ENCODE measurements at regions not wholly inside any gene's neighbourhood (a gene's known extent, or its start where the extent isn't known, plus 50 kb on each side); places are given as distances from the start of the nearest gene placed in this dataset.
"Not testable (repeated sequence)": the region's sequence is repeated elsewhere in the genome, so short reads cannot be mapped to it uniquely, and the experiment has no call there.

- DNase-seq (ENCODE audit: extremely low read depth, low read depth, low spot score) = no peak
Measured at GRCh38 chr5:166570865-166571264, 1720.6 kb upstream of the WWC1 start.

- DNase-seq (ENCODE audit: extremely low read depth, low read depth, low spot score) = no peak
Measured at GRCh38 chr5:166571668-166572067, 1719.8 kb upstream of the WWC1 start.

DNA sequence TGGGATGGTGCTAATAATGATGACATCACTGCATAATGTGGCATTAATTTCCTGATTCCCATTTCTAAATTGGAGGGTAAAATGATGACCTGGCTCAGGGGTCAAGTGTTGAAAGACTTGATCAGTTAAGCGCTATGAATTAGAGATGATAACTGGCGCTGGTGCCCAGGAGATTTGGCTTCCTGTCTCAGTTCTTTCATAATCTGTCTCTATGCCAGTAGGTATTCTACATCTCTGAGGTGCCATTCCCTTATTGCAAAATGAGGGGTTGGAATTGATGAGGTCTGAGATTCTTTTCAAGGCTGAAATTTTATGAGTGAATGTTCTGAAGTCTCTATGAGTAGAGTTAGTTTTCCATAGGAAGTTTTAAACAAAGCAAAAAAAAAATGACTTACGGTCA is 1715.1 kb upstream of the WWC1 start:
- DNase-seq (ENCODE audit: extremely low read depth, low read depth, low spot score) = no peak

DNA sequence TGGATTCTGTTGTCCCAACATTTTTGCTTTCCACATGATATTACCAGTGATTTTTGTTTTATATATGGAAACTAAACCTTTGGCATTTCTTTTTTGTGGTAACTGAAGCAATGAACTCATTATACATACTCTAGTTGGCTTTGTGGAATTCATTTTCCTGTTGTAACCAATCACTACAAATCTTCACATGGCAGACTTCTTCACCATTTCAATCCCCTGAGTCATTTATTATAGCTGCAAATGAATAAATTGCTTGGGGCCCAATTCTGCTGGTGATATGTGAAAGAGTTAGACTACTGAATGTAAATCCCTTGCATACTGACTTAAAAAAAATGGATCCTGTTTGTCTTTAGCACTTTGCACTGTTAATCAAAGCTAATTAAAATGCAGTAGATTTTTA is 1709.6 kb upstream of the WWC1 start:
- no peak for DNase-seq (ENCODE audit: extremely low read depth, low read depth, low spot score)

GRCh38 chr5:166582416-166582815 is 1709.0 kb upstream of the WWC1 start:
- no peak for DNase-seq (ENCODE audit: extremely low read depth, low read depth, low spot score)

DNA sequence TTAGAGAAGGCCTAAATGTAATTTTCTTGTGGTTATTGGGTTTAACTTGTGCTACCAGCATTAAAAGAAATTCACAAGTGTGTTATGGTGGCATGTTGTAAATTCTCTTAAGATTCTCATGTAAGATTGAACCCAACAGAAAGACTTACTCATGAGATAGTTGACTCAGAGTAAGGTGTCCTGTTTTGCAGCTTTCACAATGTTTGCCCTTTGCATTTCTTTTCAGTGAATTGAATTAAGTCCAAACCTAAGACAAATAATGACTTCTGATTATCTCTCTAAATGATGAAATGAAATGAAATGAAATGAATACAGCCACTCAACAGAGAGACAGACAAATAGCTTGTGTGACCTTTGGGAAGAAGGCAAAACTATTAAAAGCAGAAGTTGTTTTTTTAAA is 1696.9 kb upstream of the WWC1 start:
- no peak for DNase-seq (ENCODE audit: extremely low read depth, low read depth, low spot score)

GRCh38 chr5:166595274-166595951 is 1696.0 kb upstream of the WWC1 start:
- no peak for DNase-seq (ENCODE audit: extremely low read depth, low read depth, low spot score)

DNA sequence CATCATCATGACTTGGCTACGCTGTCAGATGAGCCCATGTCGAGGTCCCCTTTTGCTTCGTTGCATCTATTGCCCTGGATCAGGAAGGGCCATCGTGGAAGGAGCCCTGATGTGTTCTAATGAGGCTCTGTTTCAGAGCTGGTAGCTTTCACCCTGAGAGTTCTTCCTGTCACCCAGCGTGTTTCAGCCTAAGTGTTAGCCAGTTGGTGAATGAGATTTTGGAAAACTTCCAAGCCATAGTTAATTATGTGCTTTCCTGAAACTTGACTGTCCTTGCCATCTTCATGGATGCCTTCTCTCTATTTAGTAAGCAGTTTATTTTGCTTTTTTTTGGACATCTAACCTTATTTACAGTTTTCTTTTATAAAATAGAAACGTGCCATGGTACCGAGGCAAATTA is 1695.4 kb upstream of the WWC1 start:
- no peak for DNase-seq (ENCODE audit: extremely low read depth, low read depth, low spot score)

- no peak for DNase-seq (ENCODE audit: extremely low read depth, low read depth, low spot score)
Measured at GRCh38 chr5:166602271-166602670, 1689.2 kb upstream of the WWC1 start.

GRCh38 chr5:166617507-166617906 is 1673.9 kb upstream of the WWC1 start:
- DNase-seq (ENCODE audit: extremely low read depth, low read depth, low spot score) = no peak

DNA sequence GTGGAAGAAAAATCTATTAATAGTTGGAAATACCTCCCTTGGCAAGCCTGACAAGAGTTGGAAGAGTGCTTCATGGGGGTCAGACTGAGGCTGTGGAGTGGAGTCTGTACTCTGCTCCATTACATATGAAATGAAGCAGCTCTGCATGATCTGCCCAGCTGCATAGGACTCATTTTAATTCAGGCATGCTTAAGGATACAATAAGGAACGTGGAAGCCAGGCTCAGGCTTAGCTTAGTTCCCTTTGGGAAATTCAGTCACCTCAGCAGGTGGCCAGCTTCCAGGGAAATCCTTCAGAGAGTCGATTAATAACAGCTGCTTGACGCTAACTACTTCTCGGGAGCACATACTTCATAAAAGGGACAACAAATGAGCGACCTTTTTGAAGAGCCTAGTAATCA is 1672.9 kb upstream of the WWC1 start:
- no peak for DNase-seq (ENCODE audit: extremely low read depth, low read depth, low spot score)

DNA sequence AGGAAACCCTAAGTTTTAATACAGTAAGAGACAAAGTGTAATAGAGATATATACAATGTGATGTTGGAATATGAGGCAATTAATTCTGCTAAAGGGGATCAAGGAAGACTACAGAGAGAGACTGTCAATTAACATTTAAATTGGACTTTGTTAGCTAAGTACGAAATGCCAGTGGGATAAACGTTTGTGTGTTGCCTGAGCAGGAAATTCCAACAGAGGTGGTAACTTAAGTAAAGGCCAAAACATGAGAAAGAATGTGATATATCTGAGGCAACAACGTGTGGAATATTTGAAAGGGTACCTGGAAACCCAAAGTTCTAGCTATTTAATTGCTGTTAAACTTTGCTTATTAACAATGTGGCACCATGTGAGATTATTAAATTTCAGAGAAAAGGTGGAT is 1666.9 kb upstream of the WWC1 start:
- no peak for DNase-seq (ENCODE audit: extremely low read depth, low read depth, low spot score)

DNA sequence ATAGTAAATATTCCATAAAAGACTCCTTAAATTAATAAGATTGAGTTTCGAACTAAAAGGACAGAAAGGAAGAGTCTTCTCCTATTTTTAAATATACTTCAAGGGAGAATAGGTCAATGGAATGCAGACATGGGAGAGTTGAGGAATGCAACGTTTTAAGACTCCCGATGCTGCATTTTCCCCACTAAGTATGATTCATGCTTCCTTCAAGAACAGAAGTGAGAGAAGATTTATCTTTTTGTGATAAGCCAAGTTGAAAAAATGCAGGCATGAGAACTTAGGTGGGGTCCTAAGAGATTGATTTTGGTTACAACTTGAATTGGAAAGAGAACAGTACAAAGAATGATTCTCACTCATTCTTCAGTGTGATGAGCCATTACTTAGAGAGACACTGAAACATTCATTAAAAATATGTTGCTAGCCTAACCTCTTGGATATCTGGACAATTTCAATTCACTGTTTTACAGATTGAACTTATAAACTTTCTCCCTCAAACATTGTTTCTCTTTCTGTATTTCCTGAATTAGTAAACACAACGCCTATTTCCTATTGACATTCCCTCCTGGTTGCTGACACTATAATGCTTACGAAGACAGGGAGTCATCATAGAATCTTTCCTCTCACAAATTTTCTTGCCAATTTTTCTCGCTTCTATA is 1666.1 kb upstream of the WWC1 start:
- no peak for DNase-seq (ENCODE audit: extremely low read depth, low read depth, low spot score)

- DNase-seq (ENCODE audit: extremely low read depth, low read depth, low spot score) = no peak
Measured at GRCh38 chr5:166637295-166637694, 1654.2 kb upstream of the WWC1 start.

DNA sequence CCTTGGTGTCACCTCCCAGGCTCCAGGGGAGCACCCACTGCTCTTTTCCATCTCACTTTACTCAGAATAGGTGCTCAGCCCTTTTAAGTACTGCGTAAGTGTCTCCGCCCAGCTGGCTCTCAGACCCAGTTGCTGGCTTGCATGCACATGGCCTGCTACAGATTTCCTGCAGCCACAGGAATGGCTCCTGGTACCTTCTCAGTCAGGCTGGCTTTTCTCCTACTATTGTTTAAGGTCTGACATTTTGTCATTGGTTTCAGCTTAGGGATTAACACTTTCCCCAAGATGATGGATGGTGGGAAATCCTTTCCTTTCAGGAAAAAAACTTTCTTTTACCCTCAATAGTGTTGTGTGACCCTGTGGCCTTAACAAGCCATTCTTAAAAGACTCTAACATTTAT is 1652.3 kb upstream of the WWC1 start:
- no peak for DNase-seq (ENCODE audit: extremely low read depth, low read depth, low spot score)

DNA sequence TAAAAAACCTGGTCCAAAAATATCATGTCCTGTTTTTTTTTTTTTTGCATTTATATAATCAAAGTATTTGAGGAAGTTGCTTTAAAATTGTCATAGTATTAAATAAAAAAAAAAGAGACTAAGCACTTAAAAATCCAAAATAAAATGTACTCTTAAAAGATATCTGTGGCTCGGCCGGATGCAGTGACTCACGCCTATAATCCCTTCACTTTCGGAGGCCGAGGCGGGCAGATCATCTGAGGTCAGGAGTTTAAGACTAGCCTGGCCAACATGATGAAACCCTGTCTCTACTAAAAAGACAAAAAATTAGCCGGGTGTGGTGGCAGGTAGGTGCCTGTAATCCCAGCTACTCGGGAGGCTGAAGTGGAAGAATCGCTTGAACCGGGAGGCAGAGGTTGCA is 1651.3 kb upstream of the WWC1 start:
- DNase-seq (ENCODE audit: extremely low read depth, low read depth, low spot score) = not testable (repeated sequence)

- no peak for DNase-seq (ENCODE audit: extremely low read depth, low read depth, low spot score)
Measured at GRCh38 chr5:166648736-166649135, 1642.7 kb upstream of the WWC1 start.

DNA sequence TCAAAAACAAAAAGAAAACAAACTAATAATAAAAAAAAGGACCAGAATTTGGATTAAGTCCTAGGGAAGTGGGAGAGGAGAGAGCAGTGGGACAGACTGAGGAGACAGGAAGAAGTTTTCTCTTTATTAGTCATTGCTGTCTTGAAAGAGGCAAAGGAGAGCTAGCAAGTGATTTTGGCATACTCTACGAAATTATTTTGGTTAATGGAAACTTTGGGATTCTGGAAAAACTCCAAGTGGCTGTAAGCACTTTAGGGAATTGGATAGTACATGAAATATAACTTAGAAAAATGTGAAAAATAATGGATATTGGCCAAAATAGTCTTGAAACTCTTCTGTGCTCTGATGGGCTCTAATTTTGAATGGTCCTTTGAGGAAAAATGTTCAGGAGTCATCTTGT is 1641.8 kb upstream of the WWC1 start:
- DNase-seq (ENCODE audit: extremely low read depth, low read depth, low spot score) = no peak

GRCh38 chr5:166651234-166651633 is 1640.2 kb upstream of the WWC1 start:
- DNase-seq (ENCODE audit: extremely low read depth, low read depth, low spot score) = no peak

- DNase-seq (ENCODE audit: extremely low read depth, low read depth, low spot score) = no peak
Measured at GRCh38 chr5:166671811-166672210, 1619.6 kb upstream of the WWC1 start.

- no peak for DNase-seq (ENCODE audit: extremely low read depth, low read depth, low spot score)
Measured at GRCh38 chr5:166672431-166672830, 1619.0 kb upstream of the WWC1 start.

DNA sequence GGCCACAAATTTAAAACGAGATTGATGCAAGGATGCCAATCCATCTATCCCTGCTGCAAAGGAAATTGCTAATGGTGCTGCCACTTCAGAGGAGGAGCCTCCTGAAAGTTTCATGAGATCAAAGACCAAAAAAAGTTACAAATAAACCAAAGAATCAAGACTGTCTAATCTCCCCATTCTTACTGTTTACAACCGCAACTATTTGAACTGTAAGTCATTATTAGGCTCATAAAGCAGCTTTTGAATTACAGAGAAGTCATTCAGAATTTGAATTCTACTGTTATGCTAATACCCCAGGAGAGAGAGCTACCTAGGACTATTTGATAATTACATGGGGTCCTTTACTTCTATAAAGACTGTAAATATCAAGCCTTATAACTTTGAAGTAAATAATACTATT is 1613.6 kb upstream of the WWC1 start:
- DNase-seq (ENCODE audit: extremely low read depth, low read depth, low spot score) = no peak

GRCh38 chr5:166679331-166679730 is 1612.1 kb upstream of the WWC1 start:
- no peak for DNase-seq (ENCODE audit: extremely low read depth, low read depth, low spot score)
